ENCODE measurements at regions not wholly inside any gene's neighbourhood (a gene's known extent, or its start where the extent isn't known, plus 50 kb on each side); places are given as distances from the start of the nearest gene placed in this dataset.

GRCh38 chr6:81194374-81194773, 558.1 kb downstream of the TENT5A start:
- no peaks in the 10 kb centered on the region for H3K4me1 ChIP-seq (ENCODE audit: control insufficient read depth in 5 of 5, insufficient read depth in 5 of 5, low read length in 5 of 5)
- TF ChIP-seq, protein P1, sequence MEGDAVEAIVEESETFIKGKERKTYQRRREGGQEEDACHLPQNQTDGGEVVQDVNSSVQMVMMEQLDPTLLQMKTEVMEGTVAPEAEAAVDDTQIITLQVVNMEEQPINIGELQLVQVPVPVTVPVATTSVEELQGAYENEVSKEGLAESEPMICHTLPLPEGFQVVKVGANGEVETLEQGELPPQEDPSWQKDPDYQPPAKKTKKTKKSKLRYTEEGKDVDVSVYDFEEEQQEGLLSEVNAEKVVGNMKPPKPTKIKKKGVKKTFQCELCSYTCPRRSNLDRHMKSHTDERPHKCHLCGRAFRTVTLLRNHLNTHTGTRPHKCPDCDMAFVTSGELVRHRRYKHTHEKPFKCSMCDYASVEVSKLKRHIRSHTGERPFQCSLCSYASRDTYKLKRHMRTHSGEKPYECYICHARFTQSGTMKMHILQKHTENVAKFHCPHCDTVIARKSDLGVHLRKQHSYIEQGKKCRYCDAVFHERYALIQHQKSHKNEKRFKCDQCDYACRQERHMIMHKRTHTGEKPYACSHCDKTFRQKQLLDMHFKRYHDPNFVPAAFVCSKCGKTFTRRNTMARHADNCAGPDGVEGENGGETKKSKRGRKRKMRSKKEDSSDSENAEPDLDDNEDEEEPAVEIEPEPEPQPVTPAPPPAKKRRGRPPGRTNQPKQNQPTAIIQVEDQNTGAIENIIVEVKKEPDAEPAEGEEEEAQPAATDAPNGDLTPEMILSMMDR (IDR thresholded peaks at IDR 0.05; ENCODE audit: control extremely low read depth, extremely low read depth) = no peak
- no peaks in the 10 kb centered on the region for H3K27me3 ChIP-seq (ENCODE audit: control insufficient read depth in 3 of 3, insufficient read depth in 3 of 3, low read length in 2 of 3)
- no peak overlapping the region for H3K4me3 ChIP-seq
- DNase-seq (no peak), ATAC-seq (ENCODE audit: insufficient read depth, low FRiP score) (no peak)
- 68 to 76% methylated on average over 2 of the region's 2 CpGs for WGBS, 2 donors
- no peaks in the 10 kb centered on the region for H3K9me3 ChIP-seq (ENCODE audit: control insufficient read depth in 4 of 4, insufficient read depth in 3 of 4, low read length in 3 of 4)
- no peak overlapping the region for H3K27ac ChIP-seq (ENCODE audit: low read depth in 1 of 2, low read length in 1 of 2)
- no peaks in the 10 kb centered on the region for H3K36me3 ChIP-seq (ENCODE audit: control insufficient read depth in 4 of 4, insufficient read depth in 4 of 4, low read length in 4 of 4)
- no peak overlapping the region for H3K9ac ChIP-seq (ENCODE audit: insufficient read depth in 1 of 2, low read length in 2 of 2)

DNA sequence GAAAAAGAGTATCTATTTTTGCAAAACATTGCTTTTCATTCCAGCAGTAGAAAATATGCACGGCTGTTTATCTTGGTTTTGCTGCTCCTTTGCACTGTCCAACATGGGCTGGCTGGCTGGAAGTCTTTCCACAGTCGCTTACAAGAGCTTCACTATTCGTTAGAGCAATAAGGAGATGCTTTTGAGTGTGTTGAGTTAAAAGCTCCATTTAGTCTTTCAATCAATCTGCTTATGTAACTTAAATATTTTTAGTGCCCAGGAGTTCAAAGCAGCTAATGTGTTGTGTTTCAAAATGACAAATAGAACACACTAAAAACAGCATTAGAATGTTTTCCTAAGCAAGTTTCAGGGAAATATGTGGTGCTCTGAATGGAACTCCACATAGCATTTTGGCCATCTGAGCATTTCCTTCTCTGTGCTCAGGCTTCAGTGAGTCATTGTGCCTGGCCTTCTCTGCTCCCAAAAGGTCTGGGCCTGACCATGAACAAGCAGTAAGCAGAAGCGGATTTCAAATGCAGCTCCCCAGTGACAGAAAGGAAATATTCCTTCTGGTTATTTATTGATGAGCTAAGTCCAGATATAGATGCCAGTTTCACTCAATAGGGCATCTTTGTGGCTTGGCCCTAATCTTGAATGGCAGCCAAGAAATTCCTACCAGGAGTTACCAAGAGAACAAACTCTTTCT, 580.3 kb downstream of the TENT5A start:
- no peaks in the 10 kb centered on the region for H3K9me3 ChIP-seq (ENCODE audit: control insufficient read depth in 4 of 4, insufficient read depth in 3 of 4, low read length in 3 of 4)
- H3K36me3 ChIP-seq (ENCODE audit: control insufficient read depth in 4 of 4, insufficient read depth in 4 of 4, low read length in 4 of 4) = no peaks in the 10 kb centered on the region
- H3K27me3 ChIP-seq (ENCODE audit: control insufficient read depth in 3 of 3, insufficient read depth in 3 of 3, low read length in 2 of 3) = no peaks in the 10 kb centered on the region
- H3K4me3 ChIP-seq = no peak overlapping the region
- no peak overlapping the region for H3K9ac ChIP-seq (ENCODE audit: insufficient read depth in 1 of 2, low read length in 2 of 2)
- H3K4me1 ChIP-seq (ENCODE audit: control insufficient read depth in 5 of 5, insufficient read depth in 5 of 5, low read length in 5 of 5) = no peaks in the 10 kb centered on the region
- WGBS, 2 donors = 63 to 79% methylated on average over 4 of the region's 4 CpGs
- DNase-seq = peak in 2 of 3 donors; percentile 2 to 14
- no peak for ATAC-seq (ENCODE audit: insufficient read depth, low FRiP score)
- H3K27ac ChIP-seq (ENCODE audit: low read depth in 1 of 2, low read length in 1 of 2) = no peak overlapping the region
- TF ChIP-seq, protein P1 (IDR thresholded peaks at IDR 0.05; ENCODE audit: control extremely low read depth, extremely low read depth) = no peak

DNA sequence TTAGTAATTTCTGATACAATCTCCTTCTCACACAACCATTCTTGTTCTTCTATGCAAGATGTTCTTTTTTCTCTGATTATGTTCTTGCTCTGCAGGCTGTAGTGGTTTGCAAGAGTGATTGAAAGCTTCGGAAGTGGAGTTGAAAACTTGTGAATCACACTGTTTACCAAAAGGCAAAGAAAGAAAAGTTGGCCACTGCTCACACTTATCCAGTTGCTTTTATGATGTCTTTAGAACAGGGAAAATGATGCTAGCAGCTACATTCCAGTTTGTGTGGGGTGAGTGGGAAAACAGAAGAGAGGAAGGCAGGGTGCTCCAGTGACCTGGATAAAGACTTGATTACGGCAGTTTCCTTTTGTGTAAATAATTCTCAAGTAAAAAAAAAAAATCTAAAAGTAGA, 583.3 kb downstream of the TENT5A start:
- Histone ChIP-seq H3K27ac (ENCODE audit: low read depth in 1 of 2, low read length in 1 of 2) (no peak overlapping the region), H3K36me3 (ENCODE audit: control insufficient read depth in 4 of 4, insufficient read depth in 4 of 4, low read length in 4 of 4) (no peaks in the 10 kb centered on the region), H3K4me3 (no peak overlapping the region), H3K4me1 (ENCODE audit: control insufficient read depth in 5 of 5, insufficient read depth in 5 of 5, low read length in 5 of 5) (no peaks in the 10 kb centered on the region), H3K9me3 (ENCODE audit: control insufficient read depth in 4 of 4, insufficient read depth in 3 of 4, low read length in 3 of 4) (no peaks in the 10 kb centered on the region), H3K9ac (ENCODE audit: insufficient read depth in 1 of 2, low read length in 2 of 2) (no peak overlapping the region), H3K27me3 (ENCODE audit: control insufficient read depth in 3 of 3, insufficient read depth in 3 of 3, low read length in 2 of 3) (no peaks in the 10 kb centered on the region)
- DNase-seq (peak in 1 of 3 donors; percentile 9), ATAC-seq (ENCODE audit: insufficient read depth, low FRiP score) (no peak)
- TF ChIP-seq, protein P1 (IDR thresholded peaks at IDR 0.05; ENCODE audit: control extremely low read depth, extremely low read depth) = no peak
- 44 to 77% methylated on average over 2 of the region's 2 CpGs for WGBS, 2 donors

DNA sequence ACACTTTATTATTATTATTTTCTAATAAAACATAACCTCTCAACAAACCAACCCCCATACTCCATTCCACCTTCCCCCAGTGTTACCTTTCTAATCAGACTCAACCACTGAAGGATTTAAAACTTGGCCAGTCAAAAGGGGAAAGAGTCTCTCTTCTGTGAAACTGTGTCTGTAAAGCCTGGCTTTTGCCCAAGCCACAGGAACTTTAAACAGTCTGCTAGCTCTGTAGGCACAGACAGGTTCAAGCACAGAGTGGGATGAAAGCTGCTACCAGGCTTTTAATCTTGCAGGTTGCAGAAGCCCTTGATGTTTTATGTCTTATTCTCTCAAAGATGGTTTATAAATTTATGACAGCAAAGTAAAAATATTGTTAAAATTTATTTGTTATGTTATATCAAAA, 585.7 kb downstream of the TENT5A start:
- Histone ChIP-seq H3K9me3 (ENCODE audit: control insufficient read depth in 4 of 4, insufficient read depth in 3 of 4, low read length in 3 of 4) (no peaks in the 10 kb centered on the region), H3K4me3 (no peak overlapping the region), H3K9ac (ENCODE audit: insufficient read depth in 1 of 2, low read length in 2 of 2) (no peak overlapping the region), H3K36me3 (ENCODE audit: control insufficient read depth in 4 of 4, insufficient read depth in 4 of 4, low read length in 4 of 4) (no peaks in the 10 kb centered on the region), H3K4me1 (ENCODE audit: control insufficient read depth in 5 of 5, insufficient read depth in 5 of 5, low read length in 5 of 5) (no peaks in the 10 kb centered on the region), H3K27me3 (ENCODE audit: control insufficient read depth in 3 of 3, insufficient read depth in 3 of 3, low read length in 2 of 3) (no peaks in the 10 kb centered on the region), H3K27ac (ENCODE audit: low read depth in 1 of 2, low read length in 1 of 2) (no peak overlapping the region)
- DNase-seq = peak in 1 of 3 donors; percentile 9
- no peak for ATAC-seq (ENCODE audit: insufficient read depth, low FRiP score)
- TF ChIP-seq, protein P1 (IDR thresholded peaks at IDR 0.05; ENCODE audit: control extremely low read depth, extremely low read depth) = no peak

Data from lung (tissue), 11 donors.